GM23338 (cell line): ENCODE measurements at regions not wholly inside any gene's neighbourhood (a gene's known extent, or its start where the extent isn't known, plus 50 kb on each side); places are given as distances from the start of the nearest gene placed in this dataset.

Source experiments
- ATAC-seq: fragments of 200-7000 bp; cut with Tn5 transposase; 3 replicates; pipeline ENCODE4 v1.9.1; 2020
- DNase-seq: peaks from one replicate; pipeline ENCODE4 v3.0.0-alpha.2; 2015; ENCODE audit warnings: low spot score
- H2AFZ ChIP-seq: fragments of 200-600 bp; sonication (generic); 2 replicates; pipeline ENCODE4 v1.8.0; 2016; ENCODE audit warnings: antibody characterized with exemption, mild to moderate bottlenecking, moderate library complexity
- H3F3A ChIP-seq: fragments of 200-600 bp; sonication (generic); replicated peaks from 2 replicates; pipeline ENCODE4 v1.8.0; 2017; ENCODE audit warnings: antibody characterized with exemption, mixed run types, low read depth
- H3K27ac ChIP-seq: fragments of 200-600 bp; sonication (generic); 2 replicates; pipeline ENCODE4 v1.6.1; 2016; ENCODE audit warnings: low read depth
- H3K27me3 ChIP-seq: fragments of 200-600 bp; sonication (generic); 2 replicates; pipeline ENCODE4 v1.8.0; 2016; ENCODE audit warnings: mild to moderate bottlenecking, mixed run types, moderate library complexity; ENCODE audit not compliant: insufficient read depth
- H3K36me3 ChIP-seq: fragments of 200-600 bp; sonication (generic); 2 replicates; pipeline ENCODE4 v1.8.0; 2016; ENCODE audit warnings: mild to moderate bottlenecking; ENCODE audit not compliant: insufficient read depth
- H3K4me1 ChIP-seq: fragments of 200-600 bp; sonication (generic); 2 replicates; pipeline ENCODE4 v1.8.0; 2016; ENCODE audit warnings: mild to moderate bottlenecking, moderate library complexity; ENCODE audit not compliant: insufficient read depth
- H3K4me2 ChIP-seq: fragments of 200-600 bp; sonication (generic); 2 replicates; pipeline ENCODE4 v1.7.1; 2017; ENCODE audit warnings: mixed run types
- H3K4me3 ChIP-seq: fragments of 200-600 bp; sonication (generic); 2 replicates; pipeline ENCODE4 v1.6.1; 2016; ENCODE audit warnings: mixed run types
- H3K79me2 ChIP-seq: fragments of 200-600 bp; sonication (generic); replicated peaks from 2 replicates; pipeline ENCODE4 v1.8.0; 2017; ENCODE audit warnings: mild to moderate bottlenecking; ENCODE audit not compliant: insufficient read depth
- H3K9me2 ChIP-seq: fragments of 200-600 bp; sonication (generic); 2 replicates; pipeline ENCODE4 v1.8.0; 2017; ENCODE audit not compliant: insufficient read depth
- H4K20me1 ChIP-seq: fragments of 200-600 bp; sonication (generic); replicated peaks from 2 replicates; pipeline ENCODE4 v1.8.0; 2017; ENCODE audit warnings: mild to moderate bottlenecking; ENCODE audit not compliant: insufficient read depth
- H3K27ac Mint-ChIP-seq: 2 replicates; pipeline ENCODE4 v1.8.0; 2020; ENCODE audit warnings: inconsistent platforms, mild to moderate bottlenecking, moderate library complexity, mixed read lengths
- H3K27me3 Mint-ChIP-seq: 3 replicates; pipeline ENCODE4 v1.8.0; 2022; ENCODE audit warnings: low read depth, mild to moderate bottlenecking, moderate library complexity, mixed read lengths, inconsistent platforms; ENCODE audit not compliant: insufficient read depth, poor library complexity
- H3K36me3 Mint-ChIP-seq: 3 replicates; pipeline ENCODE4 v1.8.0; 2021; ENCODE audit warnings: low read depth, mild to moderate bottlenecking, inconsistent platforms, moderate library complexity, mixed read lengths
- H3K4me1 Mint-ChIP-seq: 3 replicates; pipeline ENCODE4 v1.8.0; 2020; ENCODE audit warnings: mild to moderate bottlenecking, inconsistent platforms, mixed read lengths
- H3K4me3 Mint-ChIP-seq: 3 replicates; pipeline ENCODE4 v1.8.0; 2021; ENCODE audit warnings: moderate library complexity, mild to moderate bottlenecking, inconsistent platforms, mixed read lengths
- H3K9me3 Mint-ChIP-seq: 3 replicates; pipeline ENCODE4 v1.8.0; 2020; ENCODE audit warnings: moderate library complexity, mild to moderate bottlenecking, inconsistent platforms, mixed read lengths
- CREB1 ChIP-seq: fragments of 250-450 bp; sonication (Bioruptor Pico); IDR thresholded peaks from 2 replicates; pipeline ENCODE4 v1.5.0; 2020; ENCODE audit warnings: low read depth, mild to moderate bottlenecking, moderate library complexity
- ETS1 ChIP-seq: IDR thresholded peaks from 2 replicates; pipeline ENCODE4 v1.6.1; 2016; ENCODE audit warnings: antibody characterized with exemption
- EZH2 ChIP-seq: fragments of 200-600 bp; sonication (generic); IDR thresholded peaks from one replicate; pipeline ENCODE4 v1.8.0; 2017; ENCODE audit warnings: antibody characterized with exemption, mild to moderate bottlenecking, low read depth; ENCODE audit not compliant: unreplicated experiment
- EZH2phosphoT487 ChIP-seq: fragments of 200-600 bp; sonication (generic); IDR thresholded peaks from one replicate; pipeline ENCODE4 v1.8.1; 2018; ENCODE audit warnings: antibody characterized with exemption; ENCODE audit not compliant: unreplicated experiment
- JUNB ChIP-seq: IDR thresholded peaks from one replicate; pipeline ENCODE4 v1.6.1; 2016; ENCODE audit warnings: antibody characterized with exemption; ENCODE audit not compliant: unreplicated experiment
- NANOG ChIP-seq: IDR thresholded peaks from 2 replicates; pipeline ENCODE4 v1.6.1; 2016; ENCODE audit warnings: antibody characterized with exemption, borderline replicate concordance
- POLR2AphosphoS5 ChIP-seq: IDR thresholded peaks from 2 replicates; pipeline ENCODE4 v1.6.1; 2016; ENCODE audit warnings: antibody characterized with exemption, low read depth
- REST ChIP-seq: IDR thresholded peaks from one replicate; pipeline ENCODE4 v1.6.1; 2018; ENCODE audit warnings: antibody characterized with exemption; ENCODE audit not compliant: unreplicated experiment
- STAT1 ChIP-seq: IDR thresholded peaks from one replicate; pipeline ENCODE4 v1.6.1; 2016; ENCODE audit warnings: antibody characterized with exemption; ENCODE audit not compliant: unreplicated experiment
- ZNF114 ChIP-seq: fragments of 250-450 bp; sonication (Bioruptor Pico); IDR thresholded peaks from 2 replicates; pipeline ENCODE4 v1.5.0; 2020; ENCODE audit warnings: mild to moderate bottlenecking, moderate library complexity
- ZNF331 ChIP-seq: fragments of 250-450 bp; sonication (Bioruptor Pico); IDR thresholded peaks from 2 replicates; pipeline ENCODE4 v1.5.0; 2020; ENCODE audit warnings: low read depth, mild to moderate bottlenecking, moderate library complexity
- ZNF462 ChIP-seq: fragments of 250-450 bp; sonication (Bioruptor Pico); IDR thresholded peaks from 2 replicates; pipeline ENCODE4 v1.5.0; 2020; ENCODE audit warnings: mild to moderate bottlenecking, moderate library complexity

- TF ChIP-seq ZNF462 (CRISPR knock-in tag) (no peak), JUNB (no peak), EZH2 (no peak), ETS1 (no peak), STAT1 (no peak), EZH2phosphoT487 (no peak)
Measured at GRCh38 chr12:68468036-68468435, 135.9 kb upstream of the MDM1 start (continued).

- H3K9me2 ChIP-seq: peaks cover 7% of the 10 kb centered on the region; the same call in 1 of the 2 replicates
- DNase-seq: no peak
- H2AFZ ChIP-seq: no peak overlapping the region
- no peaks in the 10 kb centered on the region for H3K4me1 ChIP-seq
- no peak overlapping the region for H3K27ac ChIP-seq
- no peaks in the 10 kb centered on the region for H3K36me3 ChIP-seq
- no peaks in the 10 kb centered on the region for H3K27me3 ChIP-seq
- H3K9me3 Mint-ChIP-seq: no peaks in the 10 kb centered on the region
- H3K4me3 Mint-ChIP-seq: no peak overlapping the region
- H3K27ac Mint-ChIP-seq: no peak overlapping the region
- no peaks in the 10 kb centered on the region for H3K79me2 ChIP-seq
- H3F3A ChIP-seq: no peaks in the 10 kb centered on the region
- H3K4me2 ChIP-seq: no peak overlapping the region
- H4K20me1 ChIP-seq: no peaks in the 10 kb centered on the region
- H3K36me3 Mint-ChIP-seq: no peaks in the 10 kb centered on the region
- peaks cover 3% of the 10 kb centered on the region; the same call in 2 of the 3 replicates for H3K4me1 Mint-ChIP-seq
- H3K4me3 ChIP-seq: no peak overlapping the region
- no peak for ATAC-seq
- no peaks in the 10 kb centered on the region for H3K27me3 Mint-ChIP-seq
- no peak for TF ChIP-seq CREB1 (CRISPR knock-in tag)
- no peak for TF ChIP-seq ZNF114 (CRISPR knock-in tag)
- TF ChIP-seq EZH2phosphoT487: no peak
- TF ChIP-seq EZH2: no peak
- no peak for TF ChIP-seq POLR2AphosphoS5
- TF ChIP-seq JUNB: no peak
- TF ChIP-seq REST: no peak
- TF ChIP-seq NANOG: no peak
- no peak for TF ChIP-seq ETS1
- no peak for TF ChIP-seq ZNF331 (CRISPR knock-in tag)
Measured at GRCh38 chr12:68469113-68469512, 137.0 kb upstream of the MDM1 start.
